GM12864 (cell line): ENCODE measurements at regions not wholly inside any gene's neighbourhood (a gene's known extent, or its start where the extent isn't known, plus 50 kb on each side); places are given as distances from the start of the nearest gene placed in this dataset.

Experiments used
- DNase-seq: peaks from one replicate; pipeline ENCODE4 v3.0.0-alpha.2; 2011; ENCODE audit warnings: low read depth
- H3K4me3 ChIP-seq: 2 replicates; pipeline ENCODE4 v1.5.1; 2011; ENCODE audit warnings: mild to moderate bottlenecking, low read depth, low read length, control low read depth
- TF ChIP-seq, protein P1 (sequence below): IDR thresholded peaks from 2 replicates; pipeline ENCODE4 v1.5.1; 2011; ENCODE audit warnings: low read depth, mild to moderate bottlenecking, moderate library complexity, low read length, control low read depth, inconsistent platforms; ENCODE audit errors: missing control alignments

DNA sequence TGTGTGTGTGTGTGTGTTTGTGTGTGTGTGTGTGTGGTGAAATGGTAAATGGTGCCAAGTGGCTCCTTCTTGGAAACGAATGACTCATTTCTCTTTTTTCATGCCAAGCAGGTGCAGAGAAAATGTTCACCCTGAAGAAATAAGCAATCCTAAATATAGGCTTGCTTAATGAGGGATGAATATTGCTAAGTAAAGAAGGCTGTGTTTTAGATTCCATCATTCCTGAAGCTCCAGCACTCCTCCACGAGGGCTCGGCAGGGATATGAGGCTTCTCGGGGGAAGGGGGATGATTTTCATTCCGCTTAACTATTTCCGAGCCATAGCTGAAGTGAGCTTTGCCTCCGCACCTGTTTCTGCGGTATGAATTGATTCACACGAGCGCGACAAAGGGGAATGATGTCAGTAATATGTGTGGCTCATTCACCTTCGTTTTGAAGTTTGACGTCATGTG lies 72.9 kb downstream of the TSN start:
- DNase-seq: no peak

DNA sequence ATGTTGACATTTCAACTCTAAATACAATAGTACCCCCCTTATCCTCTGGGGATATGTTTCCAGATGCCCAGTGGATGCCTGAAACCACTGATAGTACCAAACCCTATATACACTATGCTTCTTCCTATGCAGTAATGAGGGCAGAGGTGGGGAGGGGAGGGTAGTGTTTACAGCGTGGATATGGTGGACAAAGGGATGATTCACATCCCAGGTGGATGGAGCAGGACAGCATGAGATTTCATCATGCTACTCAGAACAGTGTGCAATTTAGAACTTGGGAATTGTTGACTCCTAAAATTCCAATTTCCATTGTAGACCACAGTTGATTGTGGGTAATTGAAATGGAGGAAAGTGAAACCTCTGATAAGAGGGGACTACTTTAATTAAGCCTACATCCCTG lies 75.4 kb downstream of the TSN start:
- no peak for DNase-seq
- no peak overlapping the region for H3K4me3 ChIP-seq
- TF ChIP-seq, protein P1, sequence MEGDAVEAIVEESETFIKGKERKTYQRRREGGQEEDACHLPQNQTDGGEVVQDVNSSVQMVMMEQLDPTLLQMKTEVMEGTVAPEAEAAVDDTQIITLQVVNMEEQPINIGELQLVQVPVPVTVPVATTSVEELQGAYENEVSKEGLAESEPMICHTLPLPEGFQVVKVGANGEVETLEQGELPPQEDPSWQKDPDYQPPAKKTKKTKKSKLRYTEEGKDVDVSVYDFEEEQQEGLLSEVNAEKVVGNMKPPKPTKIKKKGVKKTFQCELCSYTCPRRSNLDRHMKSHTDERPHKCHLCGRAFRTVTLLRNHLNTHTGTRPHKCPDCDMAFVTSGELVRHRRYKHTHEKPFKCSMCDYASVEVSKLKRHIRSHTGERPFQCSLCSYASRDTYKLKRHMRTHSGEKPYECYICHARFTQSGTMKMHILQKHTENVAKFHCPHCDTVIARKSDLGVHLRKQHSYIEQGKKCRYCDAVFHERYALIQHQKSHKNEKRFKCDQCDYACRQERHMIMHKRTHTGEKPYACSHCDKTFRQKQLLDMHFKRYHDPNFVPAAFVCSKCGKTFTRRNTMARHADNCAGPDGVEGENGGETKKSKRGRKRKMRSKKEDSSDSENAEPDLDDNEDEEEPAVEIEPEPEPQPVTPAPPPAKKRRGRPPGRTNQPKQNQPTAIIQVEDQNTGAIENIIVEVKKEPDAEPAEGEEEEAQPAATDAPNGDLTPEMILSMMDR: no peak

More for the DNA sequence above, 72.9 kb downstream of the TSN start:
- TF ChIP-seq, protein P1: no peak
- no peak overlapping the region for H3K4me3 ChIP-seq

DNA sequence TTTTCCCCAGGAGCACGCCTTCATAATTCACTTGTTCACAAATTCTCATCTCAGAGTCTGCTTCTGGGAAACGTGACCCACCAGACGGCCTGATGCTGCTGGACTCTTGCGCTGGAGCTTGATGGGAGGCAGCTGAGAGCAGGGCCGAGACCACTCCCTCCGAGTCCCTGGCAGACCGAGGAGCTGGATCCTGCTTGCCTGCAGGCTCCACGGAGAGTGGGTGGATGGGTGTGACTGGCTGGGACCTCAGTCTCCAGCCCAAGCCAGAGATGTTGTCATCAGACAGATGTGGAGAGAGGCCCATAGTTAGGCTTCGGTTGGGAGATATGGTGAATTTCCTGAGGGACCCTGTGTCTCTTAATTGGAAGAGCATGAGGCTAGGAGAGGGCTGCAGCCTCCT lies 76.4 kb downstream of the TSN start:
- TF ChIP-seq, protein P1: no peak
- H3K4me3 ChIP-seq: no peak overlapping the region
- no peak for DNase-seq

DNA sequence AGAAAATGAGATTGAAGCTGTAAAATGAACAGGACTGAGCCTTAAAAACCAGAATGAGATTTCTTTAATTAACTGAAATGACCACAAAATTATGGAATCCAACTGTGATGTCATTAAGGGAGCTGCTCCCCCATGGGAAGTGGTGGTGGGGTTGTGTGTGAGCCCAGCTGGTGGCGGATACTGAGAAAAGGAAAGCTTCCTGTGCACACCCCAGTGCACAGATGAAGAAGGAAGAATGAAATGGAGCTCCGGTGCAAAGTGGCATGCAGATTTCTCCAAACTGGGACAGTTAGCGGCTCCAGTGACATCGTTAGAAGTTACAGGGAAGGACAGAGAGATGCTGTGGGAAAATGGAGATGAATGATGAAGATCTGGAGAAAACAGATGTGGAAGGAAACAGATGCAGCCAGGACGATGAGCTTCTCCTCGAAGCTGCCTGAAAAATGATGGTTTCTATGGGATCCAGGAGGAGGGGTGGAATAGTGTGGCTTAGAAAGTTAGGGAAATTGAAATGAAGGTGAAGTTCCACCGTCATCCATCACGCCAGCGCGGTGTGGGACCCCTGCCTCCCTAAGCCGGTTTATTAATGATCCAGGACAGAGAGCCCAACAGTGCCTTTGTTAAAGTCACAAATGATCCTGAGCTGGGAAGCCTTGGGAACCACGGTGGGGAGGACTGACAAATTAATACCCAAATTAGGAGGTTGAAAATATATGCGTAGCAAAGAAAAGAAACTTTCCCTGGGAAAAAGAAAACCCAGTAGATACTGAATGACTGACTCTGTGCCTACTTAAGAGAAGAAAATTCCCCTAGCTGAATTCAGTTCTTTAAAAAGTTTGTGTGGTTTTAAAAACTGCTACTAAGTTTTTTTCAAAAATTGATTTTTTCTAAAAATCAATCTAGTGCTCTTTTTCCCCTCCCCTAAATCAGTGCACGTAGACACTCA lies 77.2 kb downstream of the TSN start:
- TF ChIP-seq, protein P1: no peak
- DNase-seq: no peak
- H3K4me3 ChIP-seq: no peak overlapping the region

DNA sequence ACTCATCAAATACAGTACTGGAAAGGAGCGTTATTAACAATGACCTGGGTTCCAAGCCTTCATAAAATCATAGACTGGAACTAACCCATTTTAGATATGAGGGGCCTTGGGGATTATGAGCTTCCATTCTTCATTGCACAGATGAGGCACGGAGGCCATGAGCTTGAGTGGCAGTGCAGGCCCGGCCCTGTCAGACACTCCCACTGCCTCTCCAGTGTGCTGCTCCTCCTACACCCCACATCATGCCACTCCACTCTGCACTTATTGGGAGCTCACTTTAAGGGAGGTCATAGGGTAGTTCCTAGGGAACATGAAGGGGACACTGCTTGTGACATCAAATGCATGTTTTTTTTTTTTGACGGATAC lies 77.9 kb downstream of the TSN start:
- TF ChIP-seq, protein P1: no peak
- no peak for DNase-seq
- no peak overlapping the region for H3K4me3 ChIP-seq

DNA sequence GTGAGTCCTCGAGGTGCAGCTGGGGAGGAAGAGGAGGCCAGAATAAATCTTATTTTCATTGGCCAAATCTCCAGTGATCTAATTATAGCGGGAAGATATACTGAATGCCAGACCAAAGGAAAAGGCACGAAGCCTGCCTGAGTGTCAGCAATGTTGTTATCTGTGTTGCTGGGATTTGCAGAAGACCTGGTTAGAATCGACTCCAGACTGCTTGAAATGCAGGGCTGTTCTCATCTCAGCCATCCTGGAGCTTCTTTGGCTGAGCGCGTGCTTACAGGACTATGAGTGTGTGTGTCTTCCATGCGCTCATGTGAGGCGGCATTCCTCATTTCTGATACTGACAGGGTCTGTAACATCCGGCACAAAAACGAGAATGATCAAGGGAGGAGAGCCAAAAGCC lies 81.2 kb downstream of the TSN start:
- no peak overlapping the region for H3K4me3 ChIP-seq
- DNase-seq: no peak
- TF ChIP-seq, protein P1: no peak

DNA sequence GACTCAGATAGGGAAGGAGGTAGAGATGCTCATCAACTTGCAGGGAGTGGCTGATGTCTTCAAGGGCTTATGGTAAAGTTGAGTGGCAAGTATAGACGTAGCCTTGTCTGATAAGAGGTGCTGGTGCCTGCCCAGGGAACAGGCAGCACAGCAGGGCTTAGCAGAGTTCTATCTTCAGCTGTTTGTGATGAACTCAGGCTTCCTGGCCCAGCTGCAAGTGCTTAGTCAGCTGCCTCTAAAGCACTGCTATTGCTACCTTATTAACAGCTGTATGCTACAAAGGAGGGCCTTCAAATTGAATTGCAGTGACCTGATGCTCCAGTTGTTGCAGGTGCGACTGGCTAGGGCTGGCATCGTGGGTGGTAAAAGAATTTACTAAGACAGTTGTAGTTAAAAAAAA lies 82.1 kb downstream of the TSN start:
- TF ChIP-seq, protein P1: no peak
- no peak for DNase-seq
- no peak overlapping the region for H3K4me3 ChIP-seq
